A549 (cell line): ENCODE measurements at regions not wholly inside any gene's neighbourhood (a gene's known extent, or its start where the extent isn't known, plus 50 kb on each side); places are given as distances from the start of the nearest gene placed in this dataset.

Source experiments
- ATAC-seq, 2 experiments: fragments of 200-7000 bp in 1 of 2; fragments of >200 bp in 1 of 2; cut with Nextera tagmentation in 1 of 2; cut with Tn5 transposase in 1 of 2; 3 replicates each; pipeline versions ENCODE4 v1.8.0 to v1.9.1; 2018 to 2020; ENCODE audit warnings: mild to moderate bottlenecking in 1 of 2, moderate library complexity in 1 of 2
- CTCF ChIA-PET: fragments of 300-600 bp; sonication (Branson Sonifier 250); formaldehyde crosslinking; extraction: SDS; loops from one replicate; lab custom pipeline; 2021; ENCODE audit warnings: antibody characterized with exemption, inconsistent platforms; lab: Yijun Ruan, JAX
- POLR2A ChIA-PET: fragments of 350-600 bp; formaldehyde crosslinking; extraction: SDS; loops from one replicate; lab custom pipeline; 2021; ENCODE audit warnings: antibody characterized with exemption, inconsistent platforms; lab: Yijun Ruan, JAX
- DNase-seq, 2 experiments: peaks; one replicate each; pipeline versions ENCODE4 v3.0.0 to v3.0.0-alpha.2; 2011 to 2016; ENCODE audit warnings: low read depth in 1 of 2, low spot score in 1 of 2
- FAIRE-seq: peaks from 2 replicates; lab custom pipeline; 2011; peaks lifted over from hg19 to GRCh38; lab: Jason Lieb, UNC
- H3K27ac ChIP-seq, 2 experiments: fragments of >200 bp; sonication (Bioruptor Twin); formaldehyde crosslinking; 3 replicates each; pipeline ENCODE4 v1.5.1; 2016 to 2017
- H3K4me1 ChIP-seq: fragments of >200 bp; sonication (Bioruptor Twin); formaldehyde crosslinking; 3 replicates; pipeline ENCODE4 v1.6.1; 2016
- H3K4me2 ChIP-seq: fragments of >200 bp; sonication (Bioruptor Twin); formaldehyde crosslinking; 3 replicates; pipeline ENCODE4 v1.6.1; 2016
- H3K4me3 ChIP-seq: fragments of >200 bp; sonication (Bioruptor Twin); formaldehyde crosslinking; 3 replicates; pipeline ENCODE4 v1.5.1; 2016
- H3K9me3 ChIP-seq: fragments of >200 bp; sonication (Bioruptor Twin); formaldehyde crosslinking; 3 replicates; pipeline ENCODE4 v1.6.1; 2016
- ATOH8 ChIP-seq: fragments of 250-450 bp; sonication (Bioruptor Pico); IDR thresholded peaks from 2 replicates; pipeline ENCODE4 v1.5.0; 2020; ENCODE audit warnings: low read depth, mild to moderate bottlenecking, moderate library complexity
- BHLHE40 ChIP-seq: IDR thresholded peaks from 2 replicates; pipeline ENCODE4 v1.6.1; 2012; ENCODE audit warnings: low read depth, low read length, inconsistent platforms
- CBX8 ChIP-seq: fragments of 200-600 bp; sonication (generic); IDR thresholded peaks from 2 replicates; pipeline ENCODE4 v1.6.1; 2016
- CEBPB ChIP-seq, 2 experiments: fragments of >200 bp in 1 of 2; sonication (Bioruptor Twin) in 1 of 2; formaldehyde crosslinking in 1 of 2; IDR thresholded peaks; 2 replicates each; pipeline ENCODE4 v1.6.1; 2012 to 2016
- CHD2 ChIP-seq: fragments of 150-350 bp; IDR thresholded peaks from 2 replicates; pipeline ENCODE4 v1.6.1; 2014; ENCODE audit warnings: low read length; ENCODE audit not compliant: partially characterized antibody
- CTCF ChIP-seq: fragments of >200 bp; sonication (Bioruptor Twin); formaldehyde crosslinking; IDR thresholded peaks from 3 replicates; pipeline ENCODE4 v1.5.1; 2016
- EHMT2 ChIP-seq: fragments of 200-600 bp; sonication (generic); IDR thresholded peaks from 2 replicates; pipeline ENCODE4 v1.6.1; 2016; ENCODE audit warnings: antibody characterized with exemption, low read depth, mild to moderate bottlenecking, moderate library complexity
- EP300 ChIP-seq, 2 experiments: fragments of >200 bp; sonication (Bioruptor Twin); formaldehyde crosslinking; IDR thresholded peaks; 2 replicates in 1 of 2; 3 replicates in 1 of 2; pipeline ENCODE4 v1.6.1; 2016 to 2017
- FOSB ChIP-seq: fragments of 250-450 bp; sonication (Bioruptor Pico); IDR thresholded peaks from 2 replicates; pipeline ENCODE4 v1.5.0; 2020; ENCODE audit warnings: mild to moderate bottlenecking, moderate library complexity
- HDAC2 ChIP-seq: fragments of 200-600 bp; sonication (generic); IDR thresholded peaks from 2 replicates; pipeline ENCODE4 v1.6.1; 2016
- HEYL ChIP-seq: fragments of 250-450 bp; sonication (Bioruptor Pico); IDR thresholded peaks from 2 replicates; pipeline ENCODE4 v1.8.0; 2021; ENCODE audit warnings: mild to moderate bottlenecking, moderate library complexity
- HMGXB4 ChIP-seq: fragments of 250-450 bp; sonication (Bioruptor Pico); IDR thresholded peaks from 2 replicates; pipeline ENCODE4 v1.5.0; 2021; ENCODE audit warnings: mild to moderate bottlenecking, moderate library complexity, borderline replicate concordance
- HOXB5 ChIP-seq: fragments of 250-450 bp; sonication (Bioruptor Pico); IDR thresholded peaks from 2 replicates; pipeline ENCODE4 v1.5.0; 2020; ENCODE audit warnings: mild to moderate bottlenecking, moderate library complexity
- KDM1A ChIP-seq: fragments of 200-600 bp; sonication (generic); IDR thresholded peaks from 2 replicates; pipeline ENCODE4 v1.6.1; 2016; ENCODE audit warnings: low read depth, mild to moderate bottlenecking
- NPAS2 ChIP-seq: fragments of 250-450 bp; sonication (Bioruptor Pico); IDR thresholded peaks from 2 replicates; pipeline ENCODE4 v1.8.0; 2022; ENCODE audit warnings: mild to moderate bottlenecking, moderate library complexity, borderline replicate concordance
- PHF8 ChIP-seq: fragments of 200-600 bp; sonication (generic); IDR thresholded peaks from 2 replicates; pipeline ENCODE4 v1.6.1; 2016; ENCODE audit warnings: low read depth, mild to moderate bottlenecking, antibody characterized with exemption, moderate library complexity, borderline replicate concordance
- POLR2AphosphoS2 ChIP-seq: conservative IDR thresholded peaks from 2 replicates; pipeline ENCODE4 v1.6.1; 2012; ENCODE audit warnings: low read length, improper control_type of control experiment, inconsistent platforms
- RAD21 ChIP-seq, 2 experiments: fragments of >200 bp in 1 of 2; sonication (Bioruptor Twin) in 1 of 2; formaldehyde crosslinking in 1 of 2; IDR thresholded peaks in 1 of 2; conservative IDR thresholded peaks in 1 of 2; 2 replicates in 1 of 2; 3 replicates in 1 of 2; pipeline ENCODE4 v1.6.1; 2012 to 2018; ENCODE audit warnings: inconsistent platforms in 1 of 2
- RARB ChIP-seq: fragments of 250-450 bp; sonication (Bioruptor Pico); IDR thresholded peaks from 2 replicates; pipeline ENCODE4 v1.8.0; 2021; ENCODE audit warnings: mild to moderate bottlenecking, moderate library complexity
- RFX5 ChIP-seq: fragments of 450-650 bp; IDR thresholded peaks from 2 replicates; pipeline ENCODE4 v1.7.1; 2014; ENCODE audit warnings: antibody characterized with exemption, mild to moderate bottlenecking, moderate library complexity
- SMC3 ChIP-seq: fragments of >200 bp; sonication (Bioruptor Twin); formaldehyde crosslinking; IDR thresholded peaks from 3 replicates; pipeline ENCODE4 v1.6.1; 2018; ENCODE audit warnings: inconsistent platforms
- SREBF2 ChIP-seq: fragments of 450-650 bp; IDR thresholded peaks from 2 replicates; pipeline ENCODE4 v1.6.1; 2014; ENCODE audit warnings: mild to moderate bottlenecking, moderate library complexity
- ZC3H11A ChIP-seq: fragments of 450-650 bp; IDR thresholded peaks from 2 replicates; pipeline ENCODE4 v1.6.1; 2014; ENCODE audit warnings: antibody characterized with exemption, mild to moderate bottlenecking
- ZFP36 ChIP-seq: fragments of 450-650 bp; IDR thresholded peaks from 2 replicates; pipeline ENCODE4 v1.6.1; 2014; ENCODE audit warnings: borderline replicate concordance; ENCODE audit not compliant: partially characterized antibody
- WGBS: methylation state at CpG from one replicate; pipeline ENCODE4 v1.1.6; 2017; ENCODE audit errors: missing lambda C conversion rate; 5-methylcytosine and 5-hydroxymethylcytosine counted together
- TF ChIP-seq, protein P1 (sequence below): fragments of >200 bp; sonication (Bioruptor Twin); formaldehyde crosslinking; IDR thresholded peaks from 3 replicates; pipeline ENCODE4 v1.6.1; 2016

DNA sequence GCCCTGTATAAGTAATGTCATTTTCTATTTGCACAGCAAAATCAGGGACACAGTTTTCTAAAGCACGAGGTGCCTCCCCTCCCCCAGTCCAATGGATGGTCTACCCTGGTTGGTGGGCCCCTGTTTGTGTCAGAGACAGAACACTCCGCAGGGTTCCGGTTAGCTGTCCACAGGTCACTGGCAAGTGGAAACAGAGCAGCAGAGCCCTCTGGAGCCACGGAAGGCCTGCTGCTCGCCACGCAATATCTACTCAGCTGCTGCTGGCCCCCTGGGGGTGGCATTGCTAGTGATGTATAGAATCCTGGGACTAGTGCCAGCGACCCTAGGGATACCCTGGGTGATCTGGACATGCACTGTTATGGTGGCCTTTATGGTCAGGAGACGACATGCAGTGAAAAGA, 50.4 kb downstream of the RIN2 start (continued):
- no peak for TF ChIP-seq HMGXB4
- TF ChIP-seq KDM1A: no peak
- no peak for TF ChIP-seq SMC3
- TF ChIP-seq POLR2AphosphoS2: no peak
- TF ChIP-seq ZC3H11A: no peak
- no peak for TF ChIP-seq NPAS2 (CRISPR knock-in tag)

DNA sequence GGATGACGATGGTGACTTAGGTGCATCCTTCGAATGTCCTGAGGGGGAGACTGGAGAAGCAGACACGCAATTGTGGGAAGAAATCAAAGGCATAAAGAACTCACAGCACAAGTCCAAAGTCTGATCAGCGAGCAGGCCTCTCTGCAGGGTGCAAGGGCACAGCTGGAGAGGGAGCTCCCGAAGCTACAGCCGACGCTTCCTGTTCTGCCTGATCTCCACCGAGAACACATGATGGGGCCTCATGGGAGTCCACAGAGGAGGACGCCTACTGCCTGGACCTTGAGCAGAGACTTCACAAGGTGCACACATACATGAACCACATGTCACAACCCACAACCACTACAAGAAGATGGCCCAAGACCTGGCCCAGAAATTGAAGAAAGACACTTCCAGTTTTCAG, 51.4 kb downstream of the RIN2 start:
- CTCF ChIA-PET: interaction anchor here (1.1 to 6.9 kb wide), 2 partner anchors 19 to 23 kb away, joined by 3 to 59 read pairs; no protein-coding TSS in a partner anchor
- Histone ChIP-seq H3K4me1 (peaks cover 25% of the 10 kb centered on the region), H3K27ac (peak overlapping the region in 1 of 2 experiments; percentile 52; a peak in 3 of 6 replicates), H3K4me3 (no peak overlapping the region), H3K4me2 (no peak overlapping the region), H3K9me3 (no peaks in the 10 kb centered on the region)
- DNase-seq: no peak
- WGBS: 87% methylated on average over 9 of the region's 9 CpGs
- no peak for FAIRE-seq
- TF ChIP-seq SREBF2 (no peak), HEYL (no peak), HOXB5 (CRISPR knock-in tag) (no peak), RAD21 (conservative IDR thresholded peaks at IDR 0.05 in 1 of 2, IDR thresholded peaks at IDR 0.05 in 1 of 2) (no peak), CEBPB (IDR thresholded peaks at IDR 0.05) (no peak), BHLHE40 (no peak), RFX5 (no peak), PHF8 (no peak), EHMT2 (no peak), FOSB (CRISPR knock-in tag) (no peak), CTCF (no peak), EP300 (IDR thresholded peaks at IDR 0.05) (no peak), HDAC2 (no peak), RARB (CRISPR knock-in tag) (no peak), CHD2 (no peak), ATOH8 (CRISPR knock-in tag) (no peak), CBX8 (no peak), ZFP36 (no peak)
- TF ChIP-seq, protein P1, sequence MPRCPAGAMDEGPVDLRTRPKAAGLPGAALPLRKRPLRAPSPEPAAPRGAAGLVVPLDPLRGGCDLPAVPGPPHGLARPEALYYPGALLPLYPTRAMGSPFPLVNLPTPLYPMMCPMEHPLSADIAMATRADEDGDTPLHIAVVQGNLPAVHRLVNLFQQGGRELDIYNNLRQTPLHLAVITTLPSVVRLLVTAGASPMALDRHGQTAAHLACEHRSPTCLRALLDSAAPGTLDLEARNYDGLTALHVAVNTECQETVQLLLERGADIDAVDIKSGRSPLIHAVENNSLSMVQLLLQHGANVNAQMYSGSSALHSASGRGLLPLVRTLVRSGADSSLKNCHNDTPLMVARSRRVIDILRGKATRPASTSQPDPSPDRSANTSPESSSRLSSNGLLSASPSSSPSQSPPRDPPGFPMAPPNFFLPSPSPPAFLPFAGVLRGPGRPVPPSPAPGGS: no peak
- ATAC-seq: no peak
- POLR2A ChIA-PET: no interaction called here
